IPS DF 4.7 (cell line): ENCODE measurements at regions not wholly inside any gene's neighbourhood (a gene's known extent, or its start where the extent isn't known, plus 50 kb on each side); places are given as distances from the start of the nearest gene placed in this dataset.
"Not testable (repeated sequence)": the region's sequence is repeated elsewhere in the genome, so short reads cannot be mapped to it uniquely, and the experiment has no call there.

ENCODE experiments used
- DNase-seq: peaks from one replicate; pipeline ENCODE4 v3.0.0-alpha.2; 2013; ENCODE audit warnings: low spot score; ENCODE audit errors: extremely low read depth

DNA sequence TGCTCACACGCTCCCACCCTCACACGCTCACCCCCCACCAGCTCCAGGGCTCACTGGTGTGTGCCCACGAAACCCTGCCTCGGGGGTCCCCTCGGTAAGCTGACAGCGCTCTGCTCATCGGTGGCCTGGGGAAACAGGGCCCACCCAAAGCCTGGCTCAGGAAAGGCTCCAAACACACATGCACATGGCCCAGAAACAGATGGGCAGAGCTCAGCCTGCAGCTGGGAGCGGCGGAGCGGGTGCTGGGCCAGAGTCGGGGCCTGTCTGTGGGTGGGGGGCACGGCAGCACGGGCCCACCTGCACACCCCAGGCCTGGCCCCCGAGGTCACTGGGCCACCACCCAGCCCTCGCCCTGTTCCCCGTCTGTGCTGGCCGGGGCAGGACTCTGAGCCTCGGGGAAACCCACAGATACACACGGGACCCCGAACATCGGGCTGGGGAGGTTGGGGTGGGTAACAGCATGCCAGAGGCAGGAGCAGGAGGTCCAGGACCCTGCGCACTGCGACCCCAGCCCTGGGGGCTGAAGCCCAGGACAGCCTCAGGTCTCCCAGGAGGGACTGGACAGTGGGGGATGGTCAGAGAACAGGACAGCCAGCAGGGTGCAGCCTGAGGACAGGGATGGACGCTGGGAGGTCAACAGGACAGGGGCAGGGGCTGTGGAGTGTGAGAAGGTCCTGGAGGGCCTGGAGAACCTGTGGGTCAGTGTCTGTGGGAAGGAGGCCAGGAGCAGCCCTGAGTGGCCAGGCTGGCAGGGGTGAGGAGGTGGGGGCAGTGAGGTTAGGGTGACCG, 165.1 kb downstream of the TMEM121 start:
- not testable (repeated sequence) for DNase-seq

DNA sequence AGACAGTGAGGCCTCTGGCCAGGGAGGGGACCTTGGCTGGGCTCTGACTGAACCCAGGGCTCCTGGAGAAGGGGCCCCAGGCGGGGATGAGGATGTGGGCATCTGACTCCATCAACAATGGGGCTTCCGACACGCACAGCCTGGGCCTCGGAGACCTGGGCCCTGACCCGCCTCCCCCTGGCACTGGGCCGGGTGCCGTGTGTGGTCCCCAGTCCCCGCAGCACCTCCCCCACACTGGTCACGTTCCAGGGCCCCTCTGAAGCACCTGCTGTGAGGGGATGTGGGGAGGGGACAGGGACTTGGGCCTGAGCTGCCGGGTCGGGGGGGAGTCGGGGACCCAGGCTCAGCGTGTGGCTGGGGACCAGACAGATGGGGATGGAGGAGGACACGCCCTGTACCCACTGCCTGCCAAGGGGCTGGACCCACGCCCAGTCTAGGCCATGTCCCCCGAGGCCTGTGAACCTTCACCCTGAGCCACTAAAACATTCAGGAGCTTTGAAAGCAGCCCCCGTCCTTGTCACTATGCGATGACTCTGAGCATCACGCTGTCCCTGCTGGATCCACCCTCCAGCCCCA, 165.8 kb downstream of the TMEM121 start:
- DNase-seq: not testable (repeated sequence)

DNA sequence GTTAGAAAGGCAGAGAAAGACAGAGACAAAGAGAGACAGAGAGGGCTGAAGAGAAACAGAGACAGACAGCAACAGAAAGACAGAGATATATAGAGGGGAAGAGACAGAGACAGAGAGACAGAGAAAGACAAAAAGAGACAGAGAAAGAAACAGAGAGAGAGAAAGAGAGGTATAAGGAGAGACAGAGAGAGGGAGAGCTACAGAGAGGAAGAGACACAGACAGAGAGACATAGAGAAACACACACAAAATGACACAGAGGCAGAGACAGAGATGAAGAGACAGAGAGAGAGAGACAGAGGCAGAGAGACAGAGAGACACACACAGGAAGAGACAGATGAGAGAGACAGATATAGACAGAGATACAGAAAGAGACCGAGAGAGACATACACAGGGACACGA, 168.6 kb downstream of the TMEM121 start:
- no peak for DNase-seq

DNA sequence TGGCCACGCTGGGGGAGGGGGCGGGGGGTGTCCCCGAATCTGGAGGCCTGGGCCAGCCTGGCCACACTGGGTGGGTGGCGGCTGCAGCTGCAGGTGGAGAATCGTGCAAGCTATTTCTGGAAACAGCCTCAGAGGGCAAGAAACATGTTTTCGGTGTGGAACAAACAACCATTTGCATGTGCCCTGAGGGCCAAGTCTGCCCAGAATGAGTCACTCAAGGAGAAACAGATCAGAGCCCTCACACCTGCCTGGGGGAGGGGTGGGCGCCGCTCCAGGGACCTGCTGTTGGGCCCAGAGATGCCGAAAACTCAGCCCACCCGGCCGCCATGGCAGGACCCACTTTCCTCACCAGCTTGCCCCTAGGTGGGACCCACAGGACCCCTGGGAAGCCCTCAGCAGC, 170.0 kb downstream of the TMEM121 start:
- not testable (repeated sequence) for DNase-seq

DNA sequence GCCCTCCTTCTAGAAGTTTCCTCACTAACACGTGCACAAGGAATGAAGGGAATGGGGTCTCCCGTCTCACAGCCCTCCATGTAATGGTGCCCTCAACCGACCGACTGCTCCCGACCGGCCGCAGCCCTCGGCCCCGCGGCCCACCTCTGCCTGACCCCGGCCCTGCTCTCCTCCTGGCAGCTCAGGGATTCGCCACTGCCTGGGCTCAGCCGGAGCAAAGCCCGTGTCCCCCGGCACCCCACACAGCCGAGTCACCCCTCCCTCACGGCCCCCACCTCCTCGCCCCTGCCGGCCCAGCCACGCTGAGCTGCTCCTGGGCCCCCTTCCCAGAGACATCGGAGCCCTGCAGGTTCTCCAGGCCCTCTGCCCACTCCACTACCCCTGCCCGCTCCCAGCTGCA, 171.0 kb downstream of the TMEM121 start:
- DNase-seq: not testable (repeated sequence)

DNA sequence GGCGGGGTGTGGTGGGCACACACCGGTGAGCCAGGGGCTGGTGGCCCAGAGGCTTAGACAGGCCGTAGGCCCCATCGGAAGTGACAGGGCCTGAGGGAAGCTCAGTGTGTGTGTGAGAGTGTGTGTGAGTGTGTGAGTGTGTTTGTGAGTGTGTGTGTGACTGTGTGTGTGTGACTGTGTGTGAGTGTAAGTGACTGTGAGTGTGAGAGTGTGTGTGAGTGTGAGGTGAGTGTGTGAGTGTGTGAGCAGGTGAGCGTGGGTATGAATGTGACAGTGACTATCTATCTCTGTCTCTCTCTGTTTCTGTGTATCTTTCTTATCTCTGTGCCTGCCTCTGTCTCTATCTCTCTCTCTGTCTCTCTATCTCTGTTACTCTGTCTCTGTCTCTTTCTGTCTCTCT, 171.6 kb downstream of the TMEM121 start:
- not testable (repeated sequence) for DNase-seq

DNA sequence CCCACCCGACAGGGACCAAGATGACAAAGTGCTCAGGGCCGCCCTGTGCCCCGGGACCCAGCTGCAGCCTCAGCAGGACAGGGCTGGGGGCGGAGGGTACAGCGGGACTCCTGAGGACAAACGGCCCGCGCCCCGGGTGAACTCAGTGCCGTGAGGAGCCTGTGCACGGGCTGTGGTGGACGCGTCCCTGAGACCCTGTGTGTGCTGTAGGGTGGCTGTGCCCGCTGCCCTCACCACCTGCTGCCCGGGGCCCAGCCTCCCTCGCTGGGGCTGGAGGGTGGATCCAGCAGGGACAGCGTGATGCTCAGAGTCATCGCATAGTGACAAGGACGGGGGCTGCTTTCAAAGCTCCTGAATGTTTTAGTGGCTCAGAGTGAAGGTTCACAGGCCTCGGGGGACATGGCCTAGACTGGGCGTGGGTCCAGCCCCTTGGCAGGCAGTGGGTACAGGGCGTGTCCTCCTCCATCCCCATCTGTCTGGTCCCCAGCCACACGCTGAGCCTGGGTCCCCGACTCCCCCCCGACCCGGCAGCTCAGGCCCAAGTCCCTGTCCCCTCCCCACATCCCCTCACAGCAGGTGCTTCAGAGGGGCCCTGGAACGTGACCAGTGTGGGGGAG, 172.7 kb downstream of the TMEM121 start:
- DNase-seq: not testable (repeated sequence)

DNA sequence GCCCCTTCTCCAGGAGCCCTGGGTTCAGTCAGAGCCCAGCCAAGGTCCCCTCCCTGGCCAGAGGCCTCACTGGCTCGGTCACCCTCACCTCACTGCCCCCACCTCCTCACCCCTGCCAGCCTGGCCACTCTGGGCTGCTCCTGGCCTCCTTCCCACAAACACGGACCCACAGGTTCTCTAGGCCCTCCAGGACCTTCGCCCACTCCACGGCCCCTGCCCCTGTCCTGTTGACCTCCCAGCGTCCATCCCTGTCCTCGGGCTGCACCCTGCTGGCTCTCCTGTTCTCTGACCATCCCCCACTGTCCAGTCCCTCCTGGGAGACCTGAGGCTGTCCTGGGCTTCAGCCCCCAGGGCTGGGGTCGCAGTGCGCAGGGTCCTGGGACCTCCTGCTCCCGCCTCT, 173.3 kb downstream of the TMEM121 start:
- not testable (repeated sequence) for DNase-seq

DNA sequence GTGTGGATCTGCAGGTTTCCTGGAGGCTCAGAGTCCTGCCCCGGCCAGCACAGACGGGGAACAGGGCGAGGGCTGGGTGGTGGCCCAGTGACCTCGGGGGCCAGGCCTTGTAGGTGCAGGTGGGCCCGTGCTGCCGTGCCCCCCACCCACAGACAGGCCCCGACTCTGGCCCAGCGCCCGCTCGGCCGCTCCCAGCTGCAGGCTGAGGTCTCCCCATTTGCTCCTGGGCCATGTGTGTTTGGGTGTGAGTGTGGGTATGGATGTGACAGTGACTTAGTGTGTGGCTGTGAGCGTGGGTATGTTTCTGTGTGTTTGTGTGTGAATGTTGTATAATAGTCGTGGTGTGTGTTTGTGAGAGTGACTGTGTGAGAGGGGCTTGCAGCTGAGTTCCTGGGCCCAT, 173.8 kb downstream of the TMEM121 start:
- not testable (repeated sequence) for DNase-seq

DNA sequence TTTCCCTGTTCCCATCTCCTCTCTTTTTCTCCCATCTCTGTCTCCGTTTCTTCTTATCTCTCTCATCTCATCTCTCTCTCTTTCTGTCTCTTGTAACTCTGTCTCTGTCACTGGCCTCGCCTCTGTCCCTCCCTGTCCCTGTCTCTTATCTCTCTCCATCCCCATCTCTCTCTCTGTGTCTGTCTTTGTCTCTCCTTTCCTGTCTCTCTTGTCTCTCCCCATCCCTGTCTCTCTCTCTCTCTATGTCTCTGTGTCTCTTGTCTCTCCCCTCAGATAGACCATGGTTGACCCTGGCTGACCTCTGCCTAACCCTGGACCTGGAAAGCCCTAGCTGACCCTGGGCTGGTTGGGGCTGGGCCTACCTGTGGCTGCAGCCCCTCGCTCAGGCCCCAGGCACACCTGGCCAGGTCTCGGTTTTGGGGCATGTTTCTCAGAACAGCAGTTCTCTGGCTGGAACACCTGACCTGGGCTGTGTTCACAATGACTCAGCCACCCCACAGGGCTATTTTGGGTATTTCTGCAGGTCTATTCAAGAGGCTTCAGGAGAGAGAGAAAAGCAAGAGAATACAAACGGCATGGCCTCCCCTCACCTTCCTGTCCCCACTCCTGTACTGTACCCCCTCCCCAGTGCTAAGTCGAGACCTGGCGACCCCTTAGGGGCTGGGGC, 174.4 kb downstream of the TMEM121 start:
- DNase-seq: no peak

DNA sequence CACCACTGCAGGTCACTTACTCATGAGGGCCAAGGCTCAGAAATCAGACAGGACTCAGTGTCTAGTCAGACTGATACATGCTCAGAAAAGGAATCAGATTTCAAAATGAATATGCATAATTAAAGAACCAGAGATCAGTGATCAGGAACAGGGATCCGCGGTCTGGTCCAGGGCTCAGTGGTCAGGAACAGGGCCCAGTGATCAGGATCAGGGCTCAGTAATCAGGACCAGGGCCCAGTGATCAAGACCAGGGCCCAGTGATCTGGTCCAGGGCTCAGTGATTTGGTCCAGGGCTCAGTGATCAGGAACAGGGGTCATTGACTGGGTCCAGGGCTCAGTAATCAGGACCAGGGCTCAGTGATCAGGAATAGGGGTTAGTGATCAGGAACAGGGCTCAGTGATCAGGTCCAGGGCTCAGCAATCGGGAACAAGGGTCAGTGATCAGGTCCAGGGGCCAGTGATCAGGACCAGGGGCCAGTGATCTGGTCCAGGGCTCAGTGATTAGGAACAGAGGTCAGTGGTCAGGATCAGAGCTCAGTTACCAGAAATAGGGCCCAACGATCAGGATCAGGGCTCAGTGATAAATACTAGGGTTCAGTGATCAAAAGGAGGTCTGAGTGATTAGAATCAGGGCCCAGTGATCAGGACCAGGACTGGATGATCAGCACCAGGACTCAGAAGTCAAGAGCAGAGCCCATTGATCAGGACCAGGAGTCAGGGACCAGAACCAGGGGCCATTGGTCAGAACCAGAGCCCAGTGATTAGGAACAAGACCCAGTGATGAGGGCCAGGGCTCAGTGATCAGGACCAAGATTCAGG, 175.3 kb downstream of the TMEM121 start:
- no peak for DNase-seq

DNA sequence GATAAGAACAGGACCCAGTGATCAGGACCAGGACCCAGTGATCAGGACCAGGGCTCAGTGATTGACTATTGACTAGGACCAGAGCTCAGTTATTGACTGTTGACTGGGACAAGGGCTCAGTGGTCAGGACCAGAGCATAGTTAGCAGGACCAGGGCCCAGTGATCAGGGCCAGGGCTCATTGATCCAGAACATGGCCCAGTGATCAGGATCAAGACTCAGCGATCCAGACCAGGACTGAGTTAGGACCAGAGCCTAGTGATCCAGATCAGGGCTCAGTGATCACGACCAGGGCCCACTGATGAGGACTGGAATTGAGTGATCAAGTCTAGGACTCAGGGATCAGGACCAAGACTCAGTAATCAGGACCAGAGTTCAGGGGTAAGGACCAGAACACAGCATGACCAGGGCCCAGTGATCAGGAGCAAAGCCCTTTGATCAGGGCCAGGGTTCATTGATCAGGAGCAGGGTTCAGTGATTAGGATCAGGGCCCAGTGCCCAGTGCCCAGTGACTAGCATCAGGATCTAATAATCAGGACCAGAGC, 176.0 kb downstream of the TMEM121 start:
- DNase-seq: no peak

DNA sequence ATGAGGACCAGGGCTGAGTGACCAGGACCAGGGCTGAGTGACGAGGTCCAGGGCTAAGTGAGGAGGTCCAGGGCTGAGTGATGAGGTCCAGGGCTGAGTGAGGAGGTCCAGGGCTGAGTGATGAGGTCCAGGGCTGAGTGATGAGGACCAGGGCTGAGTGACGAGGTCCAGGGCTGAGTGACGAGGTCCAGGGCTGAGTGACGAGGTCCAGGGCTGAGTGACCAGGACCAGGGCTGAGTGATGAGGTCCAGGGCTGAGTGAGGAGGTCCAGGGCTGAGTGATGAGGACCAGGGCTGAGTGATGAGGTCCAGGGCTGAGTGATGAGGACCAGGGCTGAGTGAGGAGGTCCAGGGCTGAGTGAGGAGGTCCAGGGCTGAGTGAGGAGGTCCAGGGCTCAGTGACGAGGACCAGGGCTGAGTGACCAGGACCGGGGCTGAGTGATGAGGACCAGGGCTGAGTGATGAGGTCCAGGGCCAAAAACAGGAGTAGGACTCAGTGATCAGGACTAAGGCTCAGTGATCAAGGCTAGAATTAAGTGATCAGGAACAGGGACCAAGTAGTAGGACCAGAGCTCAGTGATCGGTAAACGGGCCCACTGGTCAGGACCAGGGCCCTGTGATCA, 176.8 kb downstream of the TMEM121 start:
- DNase-seq: not testable (repeated sequence)

DNA sequence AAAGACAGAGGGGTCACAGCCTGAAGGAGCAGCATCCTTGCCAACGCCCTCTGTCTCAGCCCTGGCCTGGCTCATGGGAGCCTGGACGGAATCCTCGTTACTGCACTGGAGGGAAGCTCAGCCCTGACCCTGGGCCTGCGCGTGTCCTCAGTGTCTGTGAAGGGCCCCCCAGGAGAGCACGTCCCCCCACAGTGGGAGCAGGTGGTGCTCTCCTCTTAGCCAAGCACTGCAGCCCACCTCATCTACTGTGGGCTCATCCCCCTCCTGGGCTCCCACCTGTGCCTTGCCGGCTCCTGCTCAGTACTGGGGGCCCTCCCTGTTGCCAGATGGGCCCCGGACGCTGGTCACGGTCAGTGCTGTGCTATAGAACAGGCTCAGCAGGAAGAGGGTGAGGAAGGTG, 177.7 kb downstream of the TMEM121 start:
- DNase-seq: not testable (repeated sequence)

DNA sequence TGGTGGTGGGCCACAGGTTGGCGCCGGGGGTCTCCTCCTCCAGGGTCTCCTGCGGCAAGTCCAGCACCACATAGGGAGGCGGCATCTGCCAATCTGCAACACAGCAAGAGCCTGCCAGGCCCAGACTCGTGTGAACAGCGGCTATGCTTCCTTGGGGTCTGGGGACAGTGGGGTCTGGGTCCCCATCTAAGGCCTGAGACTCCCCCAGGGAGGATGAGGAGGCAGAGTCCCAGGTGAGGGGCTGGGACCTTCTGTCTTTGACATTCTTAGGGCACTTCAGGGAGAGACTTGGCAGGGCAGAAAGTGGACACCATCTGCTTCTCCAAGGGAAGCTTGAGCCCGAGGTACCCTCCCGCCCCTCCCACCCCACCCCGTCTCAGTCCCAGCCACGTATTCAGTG, 178.1 kb downstream of the TMEM121 start:
- DNase-seq: not testable (repeated sequence)

DNA sequence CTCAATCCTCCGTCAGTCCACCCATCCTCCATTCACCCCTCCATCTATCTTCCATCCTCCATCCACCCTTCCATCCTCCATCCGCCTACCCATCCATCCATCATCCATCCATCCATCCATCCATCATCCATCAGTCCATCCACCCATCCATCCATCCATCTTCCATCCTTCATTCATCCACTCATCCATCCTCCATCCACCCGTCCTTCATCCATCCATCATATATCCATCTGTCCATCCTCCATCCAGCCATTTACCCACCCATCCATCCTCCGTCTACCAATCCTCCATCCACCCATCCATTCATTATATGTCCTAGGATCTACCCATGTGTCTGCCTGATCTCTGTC, 179.1 kb downstream of the TMEM121 start:
- DNase-seq: not testable (repeated sequence)

DNA sequence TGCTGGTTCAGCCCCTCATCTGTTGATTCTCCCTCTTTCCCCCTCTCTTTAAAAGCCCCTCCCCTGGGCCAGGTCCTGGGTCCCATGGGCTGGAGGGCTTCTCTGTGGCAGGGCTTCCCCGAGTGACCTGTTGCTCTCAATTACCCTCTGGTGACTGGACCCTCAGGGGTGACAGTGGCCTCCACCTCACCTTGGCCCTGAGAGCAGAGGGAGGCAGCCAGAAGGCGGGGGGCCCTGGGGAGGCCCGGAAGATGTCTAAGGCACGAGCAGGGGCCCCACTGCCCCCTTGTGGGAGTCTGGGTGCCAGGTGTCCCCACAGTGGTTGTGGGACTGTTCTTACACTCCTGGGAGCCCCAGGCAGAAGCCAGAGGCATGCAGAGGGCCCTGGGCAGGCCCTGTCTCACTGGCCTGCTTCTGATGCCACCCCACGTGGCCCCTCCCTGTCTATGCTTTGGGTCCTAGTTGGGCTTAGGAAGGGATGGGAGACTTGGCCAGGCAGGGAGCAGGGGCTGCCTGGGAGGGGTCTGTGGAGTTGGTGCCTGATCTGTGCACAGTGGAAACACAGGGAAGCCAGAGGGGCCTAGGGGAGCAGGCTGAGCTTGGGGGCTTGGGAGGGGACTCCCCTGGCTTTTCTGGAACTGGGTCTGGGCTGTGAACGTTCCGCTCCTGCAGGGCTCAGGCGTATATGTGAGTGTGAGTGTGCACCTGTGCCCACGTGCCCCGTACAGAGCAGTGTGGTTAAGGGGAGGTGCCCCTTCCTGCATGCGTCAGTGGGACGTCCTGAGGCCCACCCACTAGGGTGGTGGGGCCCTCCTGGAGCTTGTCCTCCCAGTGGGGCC, 179.7 kb downstream of the TMEM121 start:
- not testable (repeated sequence) for DNase-seq

DNA sequence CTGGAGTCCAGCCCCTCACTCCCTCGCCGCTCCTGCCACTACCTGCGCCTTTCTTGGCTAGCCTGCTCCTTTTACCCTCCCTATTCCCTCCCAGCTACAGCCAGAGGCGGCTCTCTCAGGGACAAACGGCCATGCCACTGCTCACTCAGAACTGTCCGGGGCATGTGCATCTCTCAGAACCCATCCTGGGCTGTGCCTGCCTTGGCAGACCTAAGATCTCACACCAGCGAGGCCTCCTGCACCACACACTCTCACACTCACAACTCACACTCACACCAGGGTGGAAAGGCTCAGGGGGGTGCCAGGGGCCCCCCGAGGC, 180.3 kb downstream of the TMEM121 start:
- DNase-seq: not testable (repeated sequence)

DNA sequence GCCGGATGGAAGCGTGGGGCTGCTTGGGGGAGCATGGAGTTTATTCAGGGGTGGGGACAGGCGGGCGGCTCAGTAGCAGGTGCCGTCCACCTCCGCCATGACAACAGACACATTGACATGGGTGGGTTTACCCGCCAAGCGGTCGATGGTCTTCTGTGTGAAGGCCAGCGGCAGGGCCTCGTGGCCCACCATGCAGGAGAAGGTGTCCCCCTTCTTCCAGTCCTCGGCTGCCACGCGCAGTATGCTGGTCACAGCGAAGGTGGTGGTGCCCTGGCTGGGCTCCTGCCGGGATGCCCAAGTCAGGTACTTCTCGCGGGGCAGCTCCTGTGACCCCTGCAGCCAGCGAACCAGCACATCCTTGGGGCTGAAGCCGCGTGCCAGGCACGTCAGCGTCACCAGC, 180.7 kb downstream of the TMEM121 start:
- not testable (repeated sequence) for DNase-seq

DNA sequence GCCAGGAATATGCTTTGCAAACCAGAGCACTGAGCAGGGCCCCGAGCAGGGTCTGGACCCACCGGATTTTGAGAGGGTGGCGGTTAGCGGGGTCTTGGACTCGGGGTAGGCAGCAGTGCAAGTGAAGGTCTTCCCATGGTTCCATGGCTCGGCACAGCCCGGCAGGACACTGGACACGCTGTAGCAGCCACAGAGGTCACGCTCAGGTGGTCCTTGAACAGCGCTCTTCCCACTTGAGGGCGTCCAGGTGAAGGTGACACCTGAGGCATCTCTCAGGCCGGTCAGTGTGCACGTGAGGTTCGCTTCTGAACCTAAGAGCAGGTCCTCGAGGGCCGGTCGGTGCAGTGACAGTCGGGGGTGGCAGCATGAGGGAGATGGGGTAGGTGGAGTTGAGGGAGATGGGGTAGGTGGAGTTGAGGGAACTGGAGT, 181.4 kb downstream of the TMEM121 start:
- DNase-seq: not testable (repeated sequence)
